ENCODE measurements at regions not wholly inside any gene's neighbourhood (a gene's known extent, or its start where the extent isn't known, plus 50 kb on each side); places are given as distances from the start of the nearest gene placed in this dataset.
A peak's percentile ranks its signal among the peaks of the same experiment; 100 is the strongest.

DNA sequence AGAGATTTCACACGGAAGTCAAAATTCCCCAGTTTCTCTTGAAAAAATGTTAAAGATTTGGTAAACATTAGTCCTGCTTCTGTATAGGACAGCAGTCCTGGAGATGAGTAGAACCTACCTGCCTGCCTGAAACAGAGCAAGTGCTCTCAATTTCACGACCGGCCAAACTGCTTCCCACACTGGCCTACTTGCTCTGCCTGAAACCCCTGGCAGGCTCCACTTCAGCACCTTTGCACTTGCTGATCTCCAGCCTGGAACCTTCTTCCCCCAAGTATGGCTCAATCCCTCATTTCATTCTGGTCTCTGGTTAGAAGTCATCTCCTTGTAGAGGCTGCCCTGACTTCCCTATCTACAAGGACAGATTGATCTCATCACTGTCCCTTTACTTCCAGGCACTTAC is 271.4 kb downstream of the DLEU7 start:
- DNase-seq (peak in 1 of 3 donors; percentile 80), ATAC-seq (ENCODE audit: insufficient read depth, low FRiP score) (no peak)
- Histone ChIP-seq H3K27me3 (ENCODE audit: control insufficient read depth in 3 of 3, insufficient read depth in 3 of 3, low read length in 2 of 3) (no peaks in the 10 kb centered on the region), H3K36me3 (ENCODE audit: control insufficient read depth in 4 of 4, insufficient read depth in 4 of 4, low read length in 4 of 4) (no peaks in the 10 kb centered on the region), H3K9me3 (ENCODE audit: control insufficient read depth in 4 of 4, insufficient read depth in 3 of 4, low read length in 3 of 4) (no peaks in the 10 kb centered on the region), H3K9ac (ENCODE audit: insufficient read depth in 1 of 2, low read length in 2 of 2) (no peak overlapping the region), H3K4me3 (no peak overlapping the region), H3K27ac (ENCODE audit: low read depth in 1 of 2, low read length in 1 of 2) (no peak overlapping the region), H3K4me1 (ENCODE audit: control insufficient read depth in 5 of 5, insufficient read depth in 5 of 5, low read length in 5 of 5) (peaks cover 0 to 14% (median 8%) of the 10 kb centered on the region in 5 donors)
- TF ChIP-seq, protein P1, sequence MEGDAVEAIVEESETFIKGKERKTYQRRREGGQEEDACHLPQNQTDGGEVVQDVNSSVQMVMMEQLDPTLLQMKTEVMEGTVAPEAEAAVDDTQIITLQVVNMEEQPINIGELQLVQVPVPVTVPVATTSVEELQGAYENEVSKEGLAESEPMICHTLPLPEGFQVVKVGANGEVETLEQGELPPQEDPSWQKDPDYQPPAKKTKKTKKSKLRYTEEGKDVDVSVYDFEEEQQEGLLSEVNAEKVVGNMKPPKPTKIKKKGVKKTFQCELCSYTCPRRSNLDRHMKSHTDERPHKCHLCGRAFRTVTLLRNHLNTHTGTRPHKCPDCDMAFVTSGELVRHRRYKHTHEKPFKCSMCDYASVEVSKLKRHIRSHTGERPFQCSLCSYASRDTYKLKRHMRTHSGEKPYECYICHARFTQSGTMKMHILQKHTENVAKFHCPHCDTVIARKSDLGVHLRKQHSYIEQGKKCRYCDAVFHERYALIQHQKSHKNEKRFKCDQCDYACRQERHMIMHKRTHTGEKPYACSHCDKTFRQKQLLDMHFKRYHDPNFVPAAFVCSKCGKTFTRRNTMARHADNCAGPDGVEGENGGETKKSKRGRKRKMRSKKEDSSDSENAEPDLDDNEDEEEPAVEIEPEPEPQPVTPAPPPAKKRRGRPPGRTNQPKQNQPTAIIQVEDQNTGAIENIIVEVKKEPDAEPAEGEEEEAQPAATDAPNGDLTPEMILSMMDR (IDR thresholded peaks at IDR 0.05; ENCODE audit: control extremely low read depth, extremely low read depth) = no peak
- WGBS, 2 donors = 82 to 95% methylated on average over 3 of the region's 3 CpGs

DNA sequence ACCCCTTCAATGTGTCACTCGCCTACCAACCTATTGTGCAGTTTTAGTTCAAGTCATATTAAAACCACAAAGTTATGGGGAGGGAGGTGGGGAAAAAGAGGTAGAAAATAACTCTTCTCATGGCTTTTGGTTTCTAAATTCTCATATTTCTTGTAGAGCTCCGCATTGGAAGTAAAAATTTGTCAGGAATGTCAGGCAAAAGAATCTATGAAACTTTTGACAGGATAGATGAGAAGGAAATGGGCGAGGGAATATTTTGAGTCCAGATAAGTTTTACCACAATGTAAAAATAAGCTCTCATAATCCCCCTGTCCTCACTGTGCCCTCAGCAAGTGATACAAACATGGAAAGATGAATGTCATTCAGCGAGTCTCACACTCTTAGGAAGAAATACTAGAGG is 270.4 kb downstream of the DLEU7 start:
- TF ChIP-seq, protein P1 (IDR thresholded peaks at IDR 0.05; ENCODE audit: control extremely low read depth, extremely low read depth) = no peak
- Histone ChIP-seq H3K9ac (ENCODE audit: insufficient read depth in 1 of 2, low read length in 2 of 2) (no peak overlapping the region), H3K9me3 (ENCODE audit: control insufficient read depth in 4 of 4, insufficient read depth in 3 of 4, low read length in 3 of 4) (no peaks in the 10 kb centered on the region), H3K4me1 (ENCODE audit: control insufficient read depth in 5 of 5, insufficient read depth in 5 of 5, low read length in 5 of 5) (peaks cover 0 to 14% (median 5%) of the 10 kb centered on the region in 5 donors), H3K36me3 (ENCODE audit: control insufficient read depth in 4 of 4, insufficient read depth in 4 of 4, low read length in 4 of 4) (no peaks in the 10 kb centered on the region), H3K4me3 (no peak overlapping the region), H3K27ac (ENCODE audit: low read depth in 1 of 2, low read length in 1 of 2) (no peak overlapping the region), H3K27me3 (ENCODE audit: control insufficient read depth in 3 of 3, insufficient read depth in 3 of 3, low read length in 2 of 3) (no peaks in the 10 kb centered on the region)
- ATAC-seq (ENCODE audit: insufficient read depth, low FRiP score) (no peak), DNase-seq (no peak)
- WGBS, 2 donors = 89 to 92% methylated on average over 4 of the region's 4 CpGs

DNA sequence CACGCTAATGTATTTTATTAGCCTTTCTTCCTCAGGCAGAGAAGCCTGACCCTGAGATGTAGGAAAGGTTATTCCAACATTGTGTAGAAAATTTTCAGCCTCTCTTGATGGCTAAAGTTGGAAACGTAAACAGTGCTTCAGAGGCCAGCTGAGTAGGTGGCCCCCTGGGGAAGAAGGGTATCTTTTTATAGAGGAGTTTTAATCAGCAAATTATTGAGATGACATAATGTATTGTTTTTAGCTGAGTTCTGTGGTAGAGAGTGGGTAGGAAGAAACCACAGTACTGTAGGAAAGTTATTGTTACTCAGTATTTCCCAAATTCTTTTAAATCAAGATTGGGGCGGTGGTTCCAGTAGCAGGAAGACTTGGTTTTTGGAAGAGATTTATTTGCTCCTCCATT is 268.8 kb downstream of the DLEU7 start:
- ATAC-seq (ENCODE audit: insufficient read depth, low FRiP score) = no peak
- no peaks in the 10 kb centered on the region for H3K27me3 ChIP-seq (ENCODE audit: control insufficient read depth in 3 of 3, insufficient read depth in 3 of 3, low read length in 2 of 3)
- WGBS, 2 donors = 88 to 93% methylated on average over 3 of the region's 3 CpGs

More for the DNA sequence above, 268.8 kb downstream of the DLEU7 start:
- no peak overlapping the region for H3K4me3 ChIP-seq
- TF ChIP-seq, protein P1 (IDR thresholded peaks at IDR 0.05; ENCODE audit: control extremely low read depth, extremely low read depth) = no peak
- DNase-seq = peak in 1 of 3 donors; percentile 15
- no peak overlapping the region for H3K9ac ChIP-seq (ENCODE audit: insufficient read depth in 1 of 2, low read length in 2 of 2)
- no peaks in the 10 kb centered on the region for H3K9me3 ChIP-seq (ENCODE audit: control insufficient read depth in 4 of 4, insufficient read depth in 3 of 4, low read length in 3 of 4)
- no peak overlapping the region for H3K27ac ChIP-seq (ENCODE audit: low read depth in 1 of 2, low read length in 1 of 2)
- H3K4me1 ChIP-seq (ENCODE audit: control insufficient read depth in 5 of 5, insufficient read depth in 5 of 5, low read length in 5 of 5) = peaks cover 0 to 14% (median 5%) of the 10 kb centered on the region in 5 donors
- H3K36me3 ChIP-seq (ENCODE audit: control insufficient read depth in 4 of 4, insufficient read depth in 4 of 4, low read length in 4 of 4) = no peaks in the 10 kb centered on the region

Data from lung (tissue), 11 donors.